ENCODE measurements at regions not wholly inside any gene's neighbourhood (a gene's known extent, or its start where the extent isn't known, plus 50 kb on each side); places are given as distances from the start of the nearest gene placed in this dataset.

DNA sequence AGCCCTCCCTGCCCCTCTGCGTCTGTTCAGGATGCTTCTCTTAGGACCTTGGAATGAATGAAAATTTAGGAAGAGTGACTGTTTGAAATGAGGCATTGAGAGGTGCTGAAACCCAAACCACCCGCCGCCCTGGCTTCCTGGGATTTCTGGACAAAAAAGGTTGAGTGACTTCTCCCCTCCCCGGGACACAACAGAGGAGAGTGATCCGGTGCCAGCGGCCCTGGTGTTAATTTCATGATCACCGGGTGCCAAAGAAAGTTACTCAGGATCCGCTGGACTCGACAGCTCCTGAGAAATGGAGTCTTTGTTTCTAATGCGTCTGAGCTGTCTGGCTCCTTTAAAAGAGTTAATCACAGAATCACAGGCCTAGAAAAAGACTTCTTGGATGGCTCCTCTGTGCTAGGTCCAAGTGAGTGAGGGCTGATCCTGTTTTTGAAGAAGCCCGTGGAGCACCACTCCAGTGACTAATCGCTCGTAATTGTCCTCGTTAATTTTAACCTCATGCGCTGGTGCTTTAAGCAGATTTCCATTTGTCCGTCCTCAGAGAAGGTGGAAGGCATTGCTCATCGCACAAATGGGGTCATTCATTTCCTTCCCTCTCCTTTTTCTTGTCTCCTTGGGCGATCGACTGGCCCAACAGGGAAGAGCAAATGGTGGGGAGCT, 144.4 kb upstream of the ZFHX3 start:
- TF ChIP-seq EZH2phosphoT487 (IDR thresholded peaks at IDR 0.05; ENCODE audit: borderline replicate concordance, low read length) (no peak), EZH2 (IDR thresholded peaks at IDR 0.05; ENCODE audit: low read length, unreplicated experiment) (no peak)
- TF ChIP-seq, protein P1, sequence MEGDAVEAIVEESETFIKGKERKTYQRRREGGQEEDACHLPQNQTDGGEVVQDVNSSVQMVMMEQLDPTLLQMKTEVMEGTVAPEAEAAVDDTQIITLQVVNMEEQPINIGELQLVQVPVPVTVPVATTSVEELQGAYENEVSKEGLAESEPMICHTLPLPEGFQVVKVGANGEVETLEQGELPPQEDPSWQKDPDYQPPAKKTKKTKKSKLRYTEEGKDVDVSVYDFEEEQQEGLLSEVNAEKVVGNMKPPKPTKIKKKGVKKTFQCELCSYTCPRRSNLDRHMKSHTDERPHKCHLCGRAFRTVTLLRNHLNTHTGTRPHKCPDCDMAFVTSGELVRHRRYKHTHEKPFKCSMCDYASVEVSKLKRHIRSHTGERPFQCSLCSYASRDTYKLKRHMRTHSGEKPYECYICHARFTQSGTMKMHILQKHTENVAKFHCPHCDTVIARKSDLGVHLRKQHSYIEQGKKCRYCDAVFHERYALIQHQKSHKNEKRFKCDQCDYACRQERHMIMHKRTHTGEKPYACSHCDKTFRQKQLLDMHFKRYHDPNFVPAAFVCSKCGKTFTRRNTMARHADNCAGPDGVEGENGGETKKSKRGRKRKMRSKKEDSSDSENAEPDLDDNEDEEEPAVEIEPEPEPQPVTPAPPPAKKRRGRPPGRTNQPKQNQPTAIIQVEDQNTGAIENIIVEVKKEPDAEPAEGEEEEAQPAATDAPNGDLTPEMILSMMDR (conservative IDR thresholded peaks at IDR 0.05; ENCODE audit: low read depth, low read length) = no peak

Data from PC-3 (cell line).